MCF 10A (cell line): ENCODE measurements at regions not wholly inside any gene's neighbourhood (a gene's known extent, or its start where the extent isn't known, plus 50 kb on each side); places are given as distances from the start of the nearest gene placed in this dataset.
"Not testable (repeated sequence)": the region's sequence is repeated elsewhere in the genome, so short reads cannot be mapped to it uniquely, and the experiment has no call there.

Source experiments
- BruUV-seq: library from RNA; stranded (reverse); fragments of 400-500 nt; replicated peaks from 2 replicates; lab custom pipeline; 2021; lab: Mats Ljungman, UMichigan
- CTCF ChIA-PET: fragments of 300-600 bp; sonication (Branson Sonifier 250); formaldehyde crosslinking; extraction: SDS; loops from one replicate; lab custom pipeline; 2021; ENCODE audit warnings: antibody characterized with exemption, inconsistent platforms; lab: Yijun Ruan, JAX
- POLR2A ChIA-PET: fragments of 300-600, 350-650 bp; sonication (Branson Sonifier 250); formaldehyde crosslinking; extraction: SDS; loops from one replicate; lab custom pipeline; 2020; ENCODE audit warnings: antibody characterized with exemption, inconsistent platforms; lab: Yijun Ruan, JAX
- DNase-seq: peaks from one replicate; pipeline ENCODE4 v3.0.0-alpha.2; 2018; ENCODE audit not compliant: unreplicated experiment
- H3K27ac Mint-ChIP-seq: one replicate; pipeline ENCODE4 v1.8.0; 2022; ENCODE audit warnings: mild to moderate bottlenecking, low read depth, mixed read lengths; ENCODE audit not compliant: unreplicated experiment
- H3K27me3 Mint-ChIP-seq: one replicate; pipeline ENCODE4 v1.8.0; 2022; ENCODE audit warnings: mixed read lengths; ENCODE audit not compliant: insufficient read depth, unreplicated experiment
- H3K36me3 Mint-ChIP-seq: one replicate; pipeline ENCODE4 v1.8.0; 2022; ENCODE audit warnings: mild to moderate bottlenecking, moderate library complexity, mixed read lengths; ENCODE audit not compliant: insufficient read depth, unreplicated experiment
- H3K4me1 Mint-ChIP-seq: one replicate; pipeline ENCODE4 v1.8.0; 2022; ENCODE audit warnings: mixed read lengths; ENCODE audit not compliant: insufficient read depth, unreplicated experiment
- H3K4me3 Mint-ChIP-seq: one replicate; pipeline ENCODE4 v1.8.0; 2022; ENCODE audit warnings: mild to moderate bottlenecking, moderate library complexity, mixed read lengths; ENCODE audit not compliant: unreplicated experiment
- H3K9me3 Mint-ChIP-seq: one replicate; pipeline ENCODE4 v1.8.0; 2022; ENCODE audit warnings: mixed read lengths; ENCODE audit not compliant: unreplicated experiment
- CTCF ChIP-seq: fragments of 200-600 bp; IDR thresholded peaks from one replicate; pipeline ENCODE4 v1.8.0; 2022; ENCODE audit warnings: antibody characterized with exemption, mild to moderate bottlenecking; ENCODE audit not compliant: unreplicated experiment
- intact Hi-C: fragments of 100-400 bp; cut with micrococcal nuclease; formaldehyde crosslinking; loops from 2 replicates; pipeline ENCODE4 v1.14.1; 2022

GRCh38 chrX:35626124-35626523, 172.0 kb upstream of the MAGEB16 start:
- no peak for DNase-seq
- TF ChIP-seq CTCF = no peak
- H3K4me3 Mint-ChIP-seq = no peak overlapping the region
- BruUV-seq = no TSS peak
- ChIA-PET POLR2A (interaction anchor here (0.6 kb wide), 1 partner anchor 626 kb away, joined by 3 read pairs; no protein-coding TSS in a partner anchor), CTCF (no interaction called here)
- no peaks in the 10 kb centered on the region for H3K4me1 Mint-ChIP-seq
- no peak overlapping the region for H3K27ac Mint-ChIP-seq
- no peaks in the 10 kb centered on the region for H3K36me3 Mint-ChIP-seq
- intact Hi-C loops = no loop called here
- H3K27me3 Mint-ChIP-seq = no peaks in the 10 kb centered on the region
- H3K9me3 Mint-ChIP-seq = no peaks in the 10 kb centered on the region

- H3K27me3 Mint-ChIP-seq, DNase-seq, BruUV-seq, POLR2A ChIA-PET, H3K27ac Mint-ChIP-seq, intact Hi-C loops, H3K36me3 Mint-ChIP-seq, H3K4me1 Mint-ChIP-seq, H3K4me3 Mint-ChIP-seq: not testable (repeated sequence)
- H3K9me3 Mint-ChIP-seq = peaks cover 22% of the 10 kb centered on the region
- CTCF ChIA-PET = interaction anchor here (0.6 kb wide), 1 partner anchor 84 kb away, joined by 4 read pairs; no protein-coding TSS in a partner anchor
These were observed 162.2 kb upstream of the MAGEB16 start for GRCh38 chrX:35635971-35636370.

- BruUV-seq = no TSS peak
- no peak for TF ChIP-seq CTCF
- Mint-ChIP-seq H3K4me3 (no peak overlapping the region), H3K27me3 (peaks cover 30% of the 10 kb centered on the region), H3K9me3 (no peaks in the 10 kb centered on the region), H3K4me1 (peaks cover 7% of the 10 kb centered on the region), H3K27ac (no peak overlapping the region), H3K36me3 (no peaks in the 10 kb centered on the region)
- DNase-seq = no peak
- CTCF ChIA-PET = interaction anchor here (0.6 kb wide), 1 partner anchor 60 kb away, joined by 3 read pairs; no protein-coding TSS in a partner anchor
- POLR2A ChIA-PET = interaction anchor here (0.6 kb wide), 1 partner anchor 32 kb away, joined by 3 read pairs; no protein-coding TSS in a partner anchor
- intact Hi-C loops = no loop called here
These were observed 133.3 kb upstream of the MAGEB16 start for GRCh38 chrX:35664833-35665232.

- H3K9me3 Mint-ChIP-seq = no peaks in the 10 kb centered on the region
- CTCF ChIA-PET = interaction anchor here (0.6 kb wide), 1 partner anchor 60 kb away, joined by 3 read pairs; no protein-coding TSS in a partner anchor
- peaks cover 7% of the 10 kb centered on the region for H3K4me1 Mint-ChIP-seq
- intact Hi-C loops = no loop called here
- no peak overlapping the region for H3K27ac Mint-ChIP-seq
- BruUV-seq = no TSS peak
- POLR2A ChIA-PET = no interaction called here
- no peak for TF ChIP-seq CTCF
- H3K27me3 Mint-ChIP-seq = peaks cover 30% of the 10 kb centered on the region
- H3K4me3 Mint-ChIP-seq = no peak overlapping the region
- no peaks in the 10 kb centered on the region for H3K36me3 Mint-ChIP-seq
- DNase-seq = peak; percentile 22
These were observed 132.8 kb upstream of the MAGEB16 start for GRCh38 chrX:35665311-35665710.
